Activated CD8-positive, alpha-beta memory T cell treated with anti-CD3 and anti-CD28 coated beads, Interleukin-2, amount 50 U/mL, for 1 hour (primary cell): ENCODE measurements at regions not wholly inside any gene's neighbourhood (a gene's known extent, or its start where the extent isn't known, plus 50 kb on each side); places are given as distances from the start of the nearest gene placed in this dataset.

Source experiments
- DNase-seq: peaks from one replicate; pipeline ENCODE4 v3.0.0-alpha.2; 2020; ENCODE audit errors: extremely low read depth

GRCh38 chr6:148151896-148152643 is 190.6 kb upstream of the SASH1 start:
- no peak for DNase-seq

GRCh38 chr6:148154668-148155067 is 188.0 kb upstream of the SASH1 start:
- DNase-seq = no peak

- no peak for DNase-seq
Observed at GRCh38 chr6:148155293-148155692, 187.3 kb upstream of the SASH1 start.

- no peak for DNase-seq
Observed at GRCh38 chr6:148157841-148158240, 184.8 kb upstream of the SASH1 start.

- DNase-seq = no peak
Observed at GRCh38 chr6:148164645-148165044, 178.0 kb upstream of the SASH1 start.

- DNase-seq = no peak
Observed at GRCh38 chr6:148166339-148166968, 176.2 kb upstream of the SASH1 start.

GRCh38 chr6:148169706-148170105 is 172.9 kb upstream of the SASH1 start:
- no peak for DNase-seq

- DNase-seq = no peak
Observed at GRCh38 chr6:148170286-148170685, 172.4 kb upstream of the SASH1 start.

GRCh38 chr6:148173548-148173947 is 169.1 kb upstream of the SASH1 start:
- no peak for DNase-seq

GRCh38 chr6:148175550-148176188 is 167.0 kb upstream of the SASH1 start:
- no peak for DNase-seq

- DNase-seq = no peak
Observed at GRCh38 chr6:148177589-148178233, 164.9 kb upstream of the SASH1 start.

GRCh38 chr6:148179786-148180185 is 162.9 kb upstream of the SASH1 start:
- DNase-seq = no peak

GRCh38 chr6:148182378-148182777 is 160.3 kb upstream of the SASH1 start:
- no peak for DNase-seq

- no peak for DNase-seq
Observed at GRCh38 chr6:148183776-148184175, 158.9 kb upstream of the SASH1 start.

- no peak for DNase-seq
Observed at GRCh38 chr6:148186916-148187315, 155.7 kb upstream of the SASH1 start.

GRCh38 chr6:148192310-148192709 is 150.3 kb upstream of the SASH1 start:
- DNase-seq = no peak

- no peak for DNase-seq
Observed at GRCh38 chr6:148193063-148193680, 149.5 kb upstream of the SASH1 start.

- DNase-seq = no peak
Observed at GRCh38 chr6:148195511-148195910, 147.1 kb upstream of the SASH1 start.

GRCh38 chr6:148199584-148199983 is 143.1 kb upstream of the SASH1 start:
- no peak for DNase-seq

GRCh38 chr6:148200293-148200692 is 142.3 kb upstream of the SASH1 start:
- DNase-seq = no peak

GRCh38 chr6:148200781-148201180 is 141.9 kb upstream of the SASH1 start:
- no peak for DNase-seq

- DNase-seq = no peak
Observed at GRCh38 chr6:148203281-148203925, 139.2 kb upstream of the SASH1 start.
